ENCODE measurements at regions not wholly inside any gene's neighbourhood (a gene's known extent, or its start where the extent isn't known, plus 50 kb on each side); places are given as distances from the start of the nearest gene placed in this dataset.

DNA sequence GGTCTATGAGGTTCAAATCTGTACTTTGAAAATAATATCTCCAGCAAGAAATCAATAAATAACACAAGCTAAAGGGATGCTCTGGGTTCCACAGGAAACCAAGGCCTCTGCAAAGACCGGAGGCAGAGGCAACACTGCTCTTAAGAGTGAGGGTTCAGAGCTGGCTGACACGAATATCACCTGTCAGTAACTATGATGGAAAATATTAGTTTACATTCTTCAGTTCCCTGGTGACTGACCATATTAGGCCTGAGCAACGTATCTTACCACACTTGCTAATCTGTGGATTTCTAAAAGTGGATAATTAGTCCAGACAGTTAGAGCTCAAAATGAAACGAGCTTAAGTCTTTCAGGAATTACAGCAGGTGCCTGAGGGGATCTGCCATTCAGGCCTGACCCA is 459.3 kb downstream of the HS3ST3B1 start:
- no peak for DNase-seq
- Mint-ChIP-seq H3K27me3 (peaks cover 9% of the 10 kb centered on the region), H3K27ac (no peak overlapping the region), H3K4me3 (no peak overlapping the region), H3K4me1 (peaks cover 3% of the 10 kb centered on the region), H3K36me3 (ENCODE audit: low read depth) (no peaks in the 10 kb centered on the region)
- H3K9me3 ChIP-seq (ENCODE audit: control insufficient read depth, low read length, poor library complexity, severe bottlenecking) = no peaks in the 10 kb centered on the region
- ATAC-seq = no peak

DNA sequence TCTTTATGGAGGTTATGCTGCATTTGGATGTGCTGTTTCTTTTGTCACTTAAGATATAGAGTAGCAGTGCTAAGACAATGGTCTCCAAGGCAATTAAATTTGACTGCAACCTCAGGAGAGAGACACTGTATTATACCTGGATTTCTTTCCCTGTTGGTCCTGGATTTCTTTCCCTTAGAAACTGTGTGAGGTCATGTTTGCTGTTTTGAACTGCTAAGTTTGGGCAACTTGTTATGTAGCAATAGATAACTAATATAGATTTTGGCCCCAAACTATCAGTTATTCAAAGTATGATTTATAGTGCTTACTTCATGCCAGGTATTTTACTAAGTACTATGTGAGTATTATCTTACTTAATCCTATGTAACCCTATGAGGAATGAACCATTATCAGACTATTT is 458.4 kb downstream of the HS3ST3B1 start:
- peaks cover 16% of the 10 kb centered on the region for H3K27me3 Mint-ChIP-seq
- H3K4me1 Mint-ChIP-seq = peaks cover 3% of the 10 kb centered on the region
- ATAC-seq (no peak), DNase-seq (no peak)
- H3K9me3 ChIP-seq (ENCODE audit: control insufficient read depth, low read length, poor library complexity, severe bottlenecking) = no peaks in the 10 kb centered on the region
- no peak overlapping the region for H3K4me3 Mint-ChIP-seq
- no peaks in the 10 kb centered on the region for H3K36me3 Mint-ChIP-seq (ENCODE audit: low read depth)
- H3K27ac Mint-ChIP-seq = no peak overlapping the region

- Mint-ChIP-seq H3K36me3 (ENCODE audit: low read depth) (no peaks in the 10 kb centered on the region), H3K4me1 (peaks cover 3% of the 10 kb centered on the region), H3K27ac (no peak overlapping the region), H3K4me3 (no peak overlapping the region), H3K27me3 (peaks cover 26% of the 10 kb centered on the region)
- DNase-seq = no peak
- no peak for ATAC-seq
- no peaks in the 10 kb centered on the region for H3K9me3 ChIP-seq (ENCODE audit: control insufficient read depth, low read length, poor library complexity, severe bottlenecking)
Measured at GRCh38 chr17:14756479-14756878, 455.6 kb downstream of the HS3ST3B1 start.

GRCh38 chr17:14755002-14755401 is 454.1 kb downstream of the HS3ST3B1 start:
- no peaks in the 10 kb centered on the region for H3K36me3 Mint-ChIP-seq (ENCODE audit: low read depth)
- H3K9me3 ChIP-seq (ENCODE audit: control insufficient read depth, low read length, poor library complexity, severe bottlenecking) = no peaks in the 10 kb centered on the region
- DNase-seq = no peak
- H3K4me3 Mint-ChIP-seq = no peak overlapping the region
- ATAC-seq = no peak
- H3K27ac Mint-ChIP-seq = no peak overlapping the region
- H3K27me3 Mint-ChIP-seq = peaks cover 26% of the 10 kb centered on the region
- H3K4me1 Mint-ChIP-seq = peaks cover 3% of the 10 kb centered on the region

DNA sequence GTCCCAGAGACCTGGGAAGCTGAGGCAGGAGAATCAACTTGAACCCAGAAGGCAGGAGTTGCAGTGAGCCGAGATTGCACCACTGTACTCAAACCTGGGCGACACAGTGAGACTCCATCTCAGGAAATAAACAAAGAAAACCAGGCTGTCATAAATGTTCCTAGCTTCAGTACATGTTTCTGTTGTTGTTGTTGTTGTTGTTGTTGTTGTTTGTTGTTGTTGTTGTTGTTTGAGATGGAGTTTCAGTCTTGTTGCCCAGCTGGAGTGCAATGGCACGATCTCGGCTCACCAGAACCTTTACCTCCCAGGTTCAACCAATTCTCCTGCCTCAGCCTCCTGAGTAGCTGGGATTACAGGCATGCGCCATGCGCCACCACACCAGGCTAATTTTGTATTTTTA is 452.5 kb downstream of the HS3ST3B1 start:
- Mint-ChIP-seq H3K27ac (no peak overlapping the region), H3K36me3 (ENCODE audit: low read depth) (no peaks in the 10 kb centered on the region), H3K4me1 (peaks cover 3% of the 10 kb centered on the region), H3K4me3 (no peak overlapping the region), H3K27me3 (peaks cover 26% of the 10 kb centered on the region)
- no peaks in the 10 kb centered on the region for H3K9me3 ChIP-seq (ENCODE audit: control insufficient read depth, low read length, poor library complexity, severe bottlenecking)
- ATAC-seq = no peak
- no peak for DNase-seq

DNA sequence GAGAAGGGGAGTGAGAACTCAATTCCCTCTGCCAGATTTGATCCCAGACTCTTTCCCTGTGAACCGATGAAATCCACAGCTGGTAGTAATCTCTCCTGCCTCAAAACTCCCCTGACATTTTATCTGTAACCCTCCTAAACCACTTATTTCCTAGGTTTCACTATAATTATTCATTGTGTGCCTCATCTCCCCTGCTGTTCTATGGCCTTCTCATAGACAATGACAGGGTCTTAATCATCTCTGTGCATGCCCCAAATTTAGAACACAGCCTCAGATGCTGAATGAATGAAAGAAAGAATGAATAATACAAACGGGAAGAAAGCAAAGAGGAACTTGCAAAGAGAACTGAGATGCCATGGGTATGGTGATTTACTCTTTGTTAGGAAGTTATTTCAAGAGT is 451.1 kb downstream of the HS3ST3B1 start:
- H3K9me3 ChIP-seq (ENCODE audit: control insufficient read depth, low read length, poor library complexity, severe bottlenecking) = no peaks in the 10 kb centered on the region
- Mint-ChIP-seq H3K4me3 (no peak overlapping the region), H3K36me3 (ENCODE audit: low read depth) (no peaks in the 10 kb centered on the region), H3K27me3 (peaks cover 26% of the 10 kb centered on the region), H3K4me1 (peaks cover 3% of the 10 kb centered on the region), H3K27ac (no peak overlapping the region)
- DNase-seq (no peak), ATAC-seq (no peak)

- ATAC-seq = no peak
- no peaks in the 10 kb centered on the region for H3K36me3 Mint-ChIP-seq (ENCODE audit: low read depth)
- H3K27ac Mint-ChIP-seq = no peak overlapping the region
- DNase-seq = no peak
- no peaks in the 10 kb centered on the region for H3K4me1 Mint-ChIP-seq
- peaks cover 17% of the 10 kb centered on the region for H3K27me3 Mint-ChIP-seq
- no peak overlapping the region for H3K4me3 Mint-ChIP-seq
- H3K9me3 ChIP-seq (ENCODE audit: control insufficient read depth, low read length, poor library complexity, severe bottlenecking) = no peaks in the 10 kb centered on the region
Measured at GRCh38 chr17:14750866-14751265, 450.0 kb downstream of the HS3ST3B1 start.

DNA sequence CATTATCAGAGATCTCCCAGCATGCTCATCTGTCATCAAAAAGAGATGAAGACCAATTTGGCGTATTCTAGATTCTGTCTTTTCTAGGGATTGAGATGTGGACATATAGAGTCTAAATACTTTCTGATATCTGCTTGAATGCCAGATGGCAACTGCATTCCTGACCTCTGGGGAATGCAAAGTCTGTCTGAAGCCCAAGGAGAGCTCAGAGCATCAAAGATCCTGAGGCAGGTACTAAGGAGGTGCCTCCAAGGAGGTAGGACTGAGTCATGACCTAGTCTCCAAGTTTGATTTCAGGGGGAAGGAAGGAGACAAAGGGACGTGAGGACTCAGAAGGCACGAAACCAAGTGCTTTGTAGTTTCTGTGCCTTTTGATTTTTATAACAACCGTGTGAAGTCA is 448.4 kb downstream of the HS3ST3B1 start:
- H3K9me3 ChIP-seq (ENCODE audit: control insufficient read depth, low read length, poor library complexity, severe bottlenecking) = no peaks in the 10 kb centered on the region
- Mint-ChIP-seq H3K36me3 (ENCODE audit: low read depth) (no peaks in the 10 kb centered on the region), H3K27ac (no peak overlapping the region), H3K27me3 (peaks cover 10% of the 10 kb centered on the region), H3K4me3 (no peak overlapping the region), H3K4me1 (no peaks in the 10 kb centered on the region)
- DNase-seq (no peak), ATAC-seq (no peak)

DNA sequence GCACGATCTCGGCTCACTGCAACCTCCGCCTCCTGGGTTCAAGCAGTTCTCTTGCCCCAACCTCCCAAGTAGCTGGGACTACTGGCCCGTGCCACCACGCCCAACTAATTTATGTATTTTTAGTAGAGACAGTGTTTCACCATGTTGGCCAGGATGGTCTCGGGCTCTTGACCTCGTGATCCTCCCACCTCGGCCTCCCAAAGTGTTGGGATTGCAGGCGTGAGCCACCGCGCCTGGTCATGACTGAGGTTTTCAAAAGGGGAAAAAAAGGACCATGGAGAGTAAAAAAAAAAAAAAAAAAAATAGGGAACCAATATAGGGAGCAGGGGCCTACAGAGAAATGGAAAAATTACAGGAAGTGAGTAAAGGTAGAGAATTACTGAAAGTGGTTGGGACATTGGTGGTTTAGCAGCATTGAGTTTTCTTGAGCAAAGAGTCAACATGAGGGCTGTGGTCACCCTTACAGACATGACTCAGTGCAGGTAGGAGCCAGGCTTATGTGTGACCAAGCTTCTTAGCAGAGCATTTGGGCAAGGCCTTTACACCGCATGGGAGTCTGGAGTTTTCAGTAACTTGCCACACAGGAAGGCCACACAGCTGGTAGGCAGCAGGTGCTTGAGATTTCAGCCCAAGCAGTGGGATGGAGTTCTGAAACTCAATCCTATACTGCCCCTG is 447.3 kb downstream of the HS3ST3B1 start:
- no peaks in the 10 kb centered on the region for H3K4me1 Mint-ChIP-seq
- no peak for ATAC-seq
- no peaks in the 10 kb centered on the region for H3K36me3 Mint-ChIP-seq (ENCODE audit: low read depth)
- DNase-seq = no peak
- H3K9me3 ChIP-seq (ENCODE audit: control insufficient read depth, low read length, poor library complexity, severe bottlenecking) = no peaks in the 10 kb centered on the region
- peaks cover 7% of the 10 kb centered on the region for H3K27me3 Mint-ChIP-seq
- no peak overlapping the region for H3K4me3 Mint-ChIP-seq
- no peak overlapping the region for H3K27ac Mint-ChIP-seq

- H3K9me3 ChIP-seq (ENCODE audit: control insufficient read depth, low read length, poor library complexity, severe bottlenecking) = no peaks in the 10 kb centered on the region
- Mint-ChIP-seq H3K27ac (no peak overlapping the region), H3K27me3 (peaks cover 7% of the 10 kb centered on the region), H3K4me3 (no peak overlapping the region), H3K36me3 (ENCODE audit: low read depth) (no peaks in the 10 kb centered on the region), H3K4me1 (no peaks in the 10 kb centered on the region)
- DNase-seq (no peak), ATAC-seq (no peak)
Measured at GRCh38 chr17:14747603-14747950, 446.7 kb downstream of the HS3ST3B1 start.

GRCh38 chr17:14746822-14747602 is 446.1 kb downstream of the HS3ST3B1 start:
- H3K27me3 Mint-ChIP-seq = peaks cover 4% of the 10 kb centered on the region
- no peak for ATAC-seq
- H3K27ac Mint-ChIP-seq = no peak overlapping the region
- H3K4me1 Mint-ChIP-seq = no peaks in the 10 kb centered on the region
- no peak overlapping the region for H3K4me3 Mint-ChIP-seq
- H3K36me3 Mint-ChIP-seq (ENCODE audit: low read depth) = no peaks in the 10 kb centered on the region
- H3K9me3 ChIP-seq (ENCODE audit: control insufficient read depth, low read length, poor library complexity, severe bottlenecking) = no peaks in the 10 kb centered on the region
- DNase-seq = no peak

GRCh38 chr17:14745541-14745940 is 444.7 kb downstream of the HS3ST3B1 start:
- Mint-ChIP-seq H3K27me3 (peaks cover 4% of the 10 kb centered on the region), H3K36me3 (ENCODE audit: low read depth) (no peaks in the 10 kb centered on the region), H3K4me3 (no peak overlapping the region), H3K4me1 (no peaks in the 10 kb centered on the region), H3K27ac (no peak overlapping the region)
- no peaks in the 10 kb centered on the region for H3K9me3 ChIP-seq (ENCODE audit: control insufficient read depth, low read length, poor library complexity, severe bottlenecking)
- no peak for ATAC-seq
- DNase-seq = no peak

GRCh38 chr17:14744761-14745473 is 444.0 kb downstream of the HS3ST3B1 start:
- H3K27ac Mint-ChIP-seq = no peak overlapping the region
- no peaks in the 10 kb centered on the region for H3K9me3 ChIP-seq (ENCODE audit: control insufficient read depth, low read length, poor library complexity, severe bottlenecking)
- H3K4me3 Mint-ChIP-seq = no peak overlapping the region
- H3K36me3 Mint-ChIP-seq (ENCODE audit: low read depth) = no peaks in the 10 kb centered on the region
- DNase-seq = no peak
- no peak for ATAC-seq
- peaks cover 10% of the 10 kb centered on the region for H3K27me3 Mint-ChIP-seq
- no peaks in the 10 kb centered on the region for H3K4me1 Mint-ChIP-seq
